ENCODE measurements at regions not wholly inside any gene's neighbourhood (a gene's known extent, or its start where the extent isn't known, plus 50 kb on each side); places are given as distances from the start of the nearest gene placed in this dataset.

DNA sequence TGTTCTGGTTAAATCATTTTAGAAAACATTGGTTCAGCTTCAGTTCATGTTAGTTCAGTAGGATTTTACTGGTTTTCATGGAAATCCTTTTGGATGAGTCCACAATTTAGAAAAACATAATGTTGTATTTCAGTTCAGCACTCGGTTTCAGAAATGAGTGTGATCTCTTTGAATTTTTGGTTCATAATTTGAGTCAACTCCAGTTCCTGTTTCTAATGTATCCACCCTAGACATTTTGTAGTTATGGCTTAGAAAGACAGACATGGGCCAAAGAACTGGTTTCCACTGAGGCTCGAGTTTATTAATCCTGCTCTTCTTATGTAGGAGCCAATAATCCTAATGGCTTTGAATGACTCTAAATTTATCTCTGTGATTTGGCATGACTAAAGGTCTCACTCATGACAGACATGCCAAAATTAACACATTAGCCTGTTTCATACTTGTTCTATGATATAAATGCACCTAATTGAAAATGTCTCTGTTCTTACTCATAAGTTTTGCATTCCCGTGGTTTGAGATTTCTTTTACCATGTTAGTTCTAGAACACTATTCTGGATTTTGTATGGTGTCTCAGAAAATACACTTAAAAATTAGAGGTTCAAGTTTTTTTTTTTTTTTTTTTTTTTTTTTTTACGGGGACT is 82.3 kb upstream of the SPRED2 start:
- Histone ChIP-seq H3K79me2 (no peaks in the 10 kb centered on the region), H3K27me3 (ENCODE audit: control insufficient read depth, insufficient read depth, low read length) (no peaks in the 10 kb centered on the region), H3K27ac (no peak overlapping the region), H3K36me3 (ENCODE audit: control insufficient read depth, insufficient read depth, low read length) (no peaks in the 10 kb centered on the region), H3K9ac (no peak overlapping the region), H3K9me3 (ENCODE audit: control insufficient read depth, low read length) (no peaks in the 10 kb centered on the region), H3K4me1 (no peaks in the 10 kb centered on the region), H2AFZ (no peak overlapping the region), H3K4me3 (ENCODE audit: low read depth, low read length) (no peak overlapping the region), H3K4me2 (ENCODE audit: low read length) (no peak overlapping the region)
- TF ChIP-seq, protein P1, sequence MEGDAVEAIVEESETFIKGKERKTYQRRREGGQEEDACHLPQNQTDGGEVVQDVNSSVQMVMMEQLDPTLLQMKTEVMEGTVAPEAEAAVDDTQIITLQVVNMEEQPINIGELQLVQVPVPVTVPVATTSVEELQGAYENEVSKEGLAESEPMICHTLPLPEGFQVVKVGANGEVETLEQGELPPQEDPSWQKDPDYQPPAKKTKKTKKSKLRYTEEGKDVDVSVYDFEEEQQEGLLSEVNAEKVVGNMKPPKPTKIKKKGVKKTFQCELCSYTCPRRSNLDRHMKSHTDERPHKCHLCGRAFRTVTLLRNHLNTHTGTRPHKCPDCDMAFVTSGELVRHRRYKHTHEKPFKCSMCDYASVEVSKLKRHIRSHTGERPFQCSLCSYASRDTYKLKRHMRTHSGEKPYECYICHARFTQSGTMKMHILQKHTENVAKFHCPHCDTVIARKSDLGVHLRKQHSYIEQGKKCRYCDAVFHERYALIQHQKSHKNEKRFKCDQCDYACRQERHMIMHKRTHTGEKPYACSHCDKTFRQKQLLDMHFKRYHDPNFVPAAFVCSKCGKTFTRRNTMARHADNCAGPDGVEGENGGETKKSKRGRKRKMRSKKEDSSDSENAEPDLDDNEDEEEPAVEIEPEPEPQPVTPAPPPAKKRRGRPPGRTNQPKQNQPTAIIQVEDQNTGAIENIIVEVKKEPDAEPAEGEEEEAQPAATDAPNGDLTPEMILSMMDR (IDR thresholded peaks at IDR 0.05): no peak

DNA sequence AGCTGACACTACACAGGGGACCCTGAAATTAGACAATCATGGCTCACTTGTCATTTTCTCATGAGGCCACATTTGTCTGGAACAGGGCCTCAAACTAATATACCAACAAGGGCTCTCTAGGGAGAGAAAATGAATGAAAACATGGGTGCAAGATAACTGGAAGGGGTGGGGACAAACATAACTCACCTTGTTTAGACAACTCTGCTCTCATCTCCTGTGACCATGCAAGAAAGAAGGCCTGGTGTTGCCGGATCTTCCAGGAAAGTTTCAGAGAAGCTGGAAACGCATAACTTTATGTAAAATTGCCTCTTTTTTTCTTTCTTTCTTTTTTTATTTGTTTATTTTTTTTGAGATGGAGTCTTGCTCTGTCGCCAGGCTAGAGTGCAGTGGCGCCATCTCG is 80.4 kb upstream of the SPRED2 start:
- TF ChIP-seq, protein P1 (IDR thresholded peaks at IDR 0.05): no peak
- Histone ChIP-seq H3K9me3 (ENCODE audit: control insufficient read depth, low read length) (no peaks in the 10 kb centered on the region), H3K27ac (no peak overlapping the region), H2AFZ (no peak overlapping the region), H3K4me1 (no peaks in the 10 kb centered on the region), H3K4me3 (ENCODE audit: low read depth, low read length) (no peak overlapping the region), H3K4me2 (ENCODE audit: low read length) (no peak overlapping the region), H3K79me2 (no peaks in the 10 kb centered on the region), H3K27me3 (ENCODE audit: control insufficient read depth, insufficient read depth, low read length) (no peaks in the 10 kb centered on the region), H3K36me3 (ENCODE audit: control insufficient read depth, insufficient read depth, low read length) (no peaks in the 10 kb centered on the region), H3K9ac (no peak overlapping the region)

DNA sequence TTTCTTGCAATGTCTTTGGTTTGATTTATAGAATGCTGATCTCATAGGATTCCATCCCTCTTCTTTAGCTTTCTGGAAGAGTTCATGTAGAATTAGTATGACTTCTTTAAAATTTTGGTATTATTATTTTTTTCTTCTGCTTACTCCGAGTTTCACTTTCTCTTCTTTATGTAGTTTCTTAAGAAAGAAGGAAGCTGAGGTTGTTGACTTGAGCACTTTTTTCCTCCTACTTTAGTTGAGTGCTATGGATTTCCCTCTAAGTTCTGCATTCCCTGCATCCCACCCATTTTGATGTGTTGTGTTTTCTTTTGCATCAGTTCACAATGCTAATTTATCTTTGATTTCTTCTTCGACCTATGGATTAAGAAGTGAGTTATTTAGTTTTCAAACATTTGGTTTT is 78.9 kb upstream of the SPRED2 start:
- no peak overlapping the region for H3K4me3 ChIP-seq (ENCODE audit: low read depth, low read length)
- H3K9me3 ChIP-seq (ENCODE audit: control insufficient read depth, low read length): no peaks in the 10 kb centered on the region
- no peak overlapping the region for H2AFZ ChIP-seq
- TF ChIP-seq, protein P1 (IDR thresholded peaks at IDR 0.05): no peak
- no peak overlapping the region for H3K4me2 ChIP-seq (ENCODE audit: low read length)
- H3K9ac ChIP-seq: no peak overlapping the region
- no peaks in the 10 kb centered on the region for H3K79me2 ChIP-seq
- no peaks in the 10 kb centered on the region for H3K4me1 ChIP-seq
- no peak overlapping the region for H3K27ac ChIP-seq
- no peaks in the 10 kb centered on the region for H3K27me3 ChIP-seq (ENCODE audit: control insufficient read depth, insufficient read depth, low read length)
- no peaks in the 10 kb centered on the region for H3K36me3 ChIP-seq (ENCODE audit: control insufficient read depth, insufficient read depth, low read length)

DNA sequence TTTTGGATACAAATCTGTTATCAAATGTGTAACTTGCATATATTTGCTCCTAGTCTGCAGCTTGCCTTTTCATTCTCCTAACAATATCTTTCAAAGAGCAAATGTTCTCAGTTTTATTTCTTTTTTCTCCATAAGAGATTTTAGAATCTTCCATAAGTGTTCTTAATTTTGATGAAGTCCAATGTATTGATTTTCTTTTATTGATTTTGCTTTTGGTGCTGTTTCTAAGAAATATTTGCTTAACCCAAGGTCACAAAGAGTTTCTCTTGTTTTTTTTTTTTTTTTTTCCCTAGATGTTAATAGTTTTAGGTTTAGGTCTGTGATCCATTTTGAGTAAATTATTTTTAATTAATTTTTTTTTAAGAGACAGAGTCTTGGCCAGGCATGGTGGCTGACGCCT is 75.8 kb upstream of the SPRED2 start:
- Histone ChIP-seq H3K79me2 (no peaks in the 10 kb centered on the region), H3K36me3 (ENCODE audit: control insufficient read depth, insufficient read depth, low read length) (no peaks in the 10 kb centered on the region), H3K4me3 (ENCODE audit: low read depth, low read length) (no peak overlapping the region), H2AFZ (no peak overlapping the region), H3K9ac (no peak overlapping the region), H3K27ac (no peak overlapping the region), H3K4me2 (ENCODE audit: low read length) (no peak overlapping the region), H3K27me3 (ENCODE audit: control insufficient read depth, insufficient read depth, low read length) (no peaks in the 10 kb centered on the region), H3K4me1 (no peaks in the 10 kb centered on the region), H3K9me3 (ENCODE audit: control insufficient read depth, low read length) (no peaks in the 10 kb centered on the region)
- TF ChIP-seq, protein P1 (IDR thresholded peaks at IDR 0.05): no peak
